GM21367 (cell line): ENCODE measurements at regions not wholly inside any gene's neighbourhood (a gene's known extent, or its start where the extent isn't known, plus 50 kb on each side); places are given as distances from the start of the nearest gene placed in this dataset.
"Not testable (repeated sequence)": the region's sequence is repeated elsewhere in the genome, so short reads cannot be mapped to it uniquely, and the experiment has no call there.

ENCODE experiments used
- ATAC-seq: cut with Tn5 transposase; IDR thresholded peaks from one replicate; pipeline ENCODE4 v1.9.1; 2021; ENCODE audit not compliant: unreplicated experiment

GRCh38 chr18:43793910-43794309 is 516.6 kb upstream of the SYT4 start:
- ATAC-seq, result no peak

- ATAC-seq, result no peak
Measured at GRCh38 chr18:43794363-43794762, 517.1 kb upstream of the SYT4 start.

DNA sequence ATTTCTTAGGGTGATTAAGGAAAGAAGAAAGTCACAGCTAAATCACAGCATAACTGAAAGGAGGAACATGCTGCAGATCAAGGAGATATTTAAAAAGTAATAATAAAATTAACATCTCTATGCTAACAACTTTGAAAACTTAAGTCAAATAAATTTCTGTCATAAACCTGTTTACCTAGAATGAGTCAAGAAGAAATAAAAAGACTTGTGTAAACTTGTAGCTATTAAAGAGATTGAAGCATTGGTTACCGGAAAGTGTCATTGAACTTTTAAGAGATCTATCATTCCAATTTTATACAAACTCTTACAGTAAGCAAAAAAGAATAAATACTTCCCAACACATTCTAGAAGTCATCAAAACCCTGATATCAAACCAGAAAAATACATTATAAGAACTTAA is 520.1 kb upstream of the SYT4 start:
- ATAC-seq, result no peak

DNA sequence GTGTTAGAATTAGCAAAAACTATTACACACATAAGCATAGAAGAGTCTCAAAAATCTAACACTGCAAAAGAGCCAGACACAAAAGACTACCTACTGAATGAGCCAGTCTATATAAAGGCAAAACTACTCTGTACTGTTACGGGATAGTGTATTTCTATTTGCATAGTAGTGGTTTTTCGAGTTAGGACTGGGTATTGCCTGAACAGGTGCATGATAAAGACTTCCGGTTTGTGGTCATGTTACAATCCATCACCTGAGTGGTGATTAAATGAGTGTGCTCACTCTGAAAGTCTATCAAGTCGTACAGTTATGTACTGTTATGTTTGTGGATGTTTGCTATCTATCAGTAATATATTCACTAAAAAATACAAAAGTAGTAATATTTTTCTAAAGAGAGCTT is 523.3 kb upstream of the SYT4 start:
- ATAC-seq, result no peak

DNA sequence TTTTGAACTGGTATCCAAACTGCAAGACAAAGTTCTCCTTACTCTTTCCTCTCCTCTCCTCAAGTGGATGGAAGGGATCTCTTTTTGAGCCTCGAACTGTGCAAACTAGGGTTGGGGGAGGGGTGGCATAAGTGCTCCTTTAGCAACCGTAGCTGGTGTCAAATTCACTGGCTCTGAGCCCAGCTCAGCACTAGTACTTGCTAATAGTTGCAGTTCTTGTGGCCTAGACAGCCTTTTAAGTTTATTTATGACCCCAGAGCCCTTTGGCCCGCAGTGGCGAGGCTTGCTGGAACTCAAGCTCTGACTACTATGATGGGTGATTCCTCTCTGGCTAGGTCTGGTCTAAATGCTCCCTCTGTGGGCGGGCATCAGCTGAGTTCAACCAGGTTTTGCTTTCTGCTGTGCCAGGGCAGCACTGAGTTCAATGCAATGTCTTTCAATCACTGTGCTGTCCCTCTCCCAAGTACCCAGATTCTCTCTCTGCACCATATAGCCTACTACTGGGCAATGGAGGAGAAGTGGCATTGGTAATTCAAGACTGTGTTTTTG is 528.4 kb upstream of the SYT4 start:
- ATAC-seq, result no peak

- no peak for ATAC-seq
Measured at GRCh38 chr18:43812627-43813026, 535.3 kb upstream of the SYT4 start.

GRCh38 chr18:43819397-43819796 is 542.1 kb upstream of the SYT4 start:
- ATAC-seq, result no peak

DNA sequence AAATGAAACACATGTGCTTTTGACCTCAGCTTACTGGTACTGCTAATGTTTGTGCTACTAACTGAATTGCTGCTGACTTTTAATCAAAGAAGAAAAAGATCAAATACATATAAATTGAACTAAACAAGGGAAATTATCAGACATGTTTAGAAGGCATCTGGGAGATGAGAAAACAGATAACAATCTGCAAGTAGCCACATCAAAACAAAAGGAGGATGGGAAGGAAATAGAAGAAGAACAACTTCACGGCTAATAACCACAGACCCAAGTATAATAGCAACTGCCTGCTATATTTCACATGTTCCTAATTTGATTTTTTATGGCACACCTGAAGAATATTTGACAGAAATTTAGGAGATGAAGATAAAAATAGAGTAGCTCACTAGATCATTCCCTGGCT is 542.6 kb upstream of the SYT4 start:
- ATAC-seq, result no peak

- no peak for ATAC-seq
Measured at GRCh38 chr18:43825768-43826167, 548.5 kb upstream of the SYT4 start.

DNA sequence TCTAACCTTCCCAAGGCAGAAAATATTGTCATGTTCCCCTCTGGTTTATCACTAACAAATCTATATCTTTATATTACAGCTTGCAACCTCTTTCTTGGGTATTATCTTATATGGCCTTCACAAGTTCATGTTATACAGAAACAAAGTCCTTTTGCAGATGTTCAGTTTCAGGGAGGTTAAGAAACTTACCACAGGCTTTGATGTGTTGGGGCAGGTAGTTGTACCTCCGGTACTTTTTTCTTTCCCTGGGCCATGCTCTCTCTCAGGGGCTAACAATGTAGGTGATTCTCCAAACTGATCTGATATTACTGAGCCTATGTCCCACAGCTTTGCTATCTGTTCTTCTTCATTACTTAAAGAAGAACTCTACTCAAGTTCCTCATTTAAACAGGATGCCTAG is 548.9 kb upstream of the SYT4 start:
- ATAC-seq, result no peak

GRCh38 chr18:43827311-43827710 is 550.0 kb upstream of the SYT4 start:
- ATAC-seq, result no peak

GRCh38 chr18:43830303-43830702 is 553.0 kb upstream of the SYT4 start:
- no peak for ATAC-seq

DNA sequence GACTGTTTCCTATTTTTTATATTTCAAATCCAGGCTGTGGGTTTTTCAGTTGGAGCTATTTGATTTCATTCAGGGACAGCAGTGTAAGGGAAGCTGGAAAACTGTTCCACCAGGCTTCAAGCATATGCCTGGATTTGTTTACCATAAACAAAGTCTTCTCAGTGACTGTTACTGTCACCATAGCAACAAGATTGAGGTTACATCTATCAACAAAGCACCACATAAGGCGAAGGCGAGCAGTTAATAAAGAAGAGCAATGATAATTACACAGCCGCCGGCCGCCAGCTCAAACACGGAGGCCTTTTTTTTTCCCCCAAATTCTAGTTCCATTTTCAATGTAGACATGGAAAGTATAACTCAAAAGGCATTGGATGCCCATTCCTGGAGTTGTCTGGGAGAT is 553.7 kb upstream of the SYT4 start:
- ATAC-seq, result no peak

DNA sequence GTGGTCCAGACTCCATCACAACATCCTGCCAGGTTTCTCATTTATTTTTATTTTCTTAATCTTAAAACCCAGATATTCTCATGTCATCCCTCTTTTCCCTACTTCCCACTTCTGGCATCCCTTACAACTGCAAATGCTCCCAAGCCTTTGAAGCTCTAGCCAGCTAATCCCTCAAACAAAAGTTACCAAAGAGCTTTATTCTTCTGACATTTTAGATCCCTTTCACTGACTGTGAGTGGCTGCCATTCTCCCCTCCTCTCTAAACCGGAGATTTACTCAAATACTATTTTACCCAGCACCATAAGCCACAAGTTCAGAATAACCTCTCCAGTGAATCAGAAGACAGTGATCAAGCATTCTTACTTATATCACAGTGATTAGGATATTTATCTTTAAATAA is 569.0 kb upstream of the SYT4 start:
- no peak for ATAC-seq

GRCh38 chr18:43847164-43848091 is 570.1 kb upstream of the SYT4 start:
- ATAC-seq, result no peak

DNA sequence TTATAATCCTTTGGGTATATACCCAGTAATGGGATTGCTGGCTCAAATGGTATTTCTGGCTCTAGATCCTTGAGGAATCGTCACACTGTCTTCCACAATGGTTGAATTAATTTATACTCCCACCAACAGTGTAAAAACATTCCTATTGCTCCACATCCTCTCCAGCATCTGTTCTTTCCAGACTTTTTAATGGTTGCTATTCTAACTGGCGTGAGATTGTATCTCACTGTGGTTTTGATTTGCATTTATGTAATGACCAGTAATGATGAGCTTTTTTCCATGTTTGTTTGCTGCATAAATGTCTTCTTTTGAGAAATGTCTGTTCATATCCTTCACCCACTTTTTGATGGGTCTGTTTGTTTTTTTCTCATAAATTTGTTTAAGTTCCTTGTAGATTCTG is 572.5 kb upstream of the SYT4 start:
- ATAC-seq, result not testable (repeated sequence)

- no peak for ATAC-seq
Measured at GRCh38 chr18:43855376-43855775, 578.1 kb upstream of the SYT4 start.

DNA sequence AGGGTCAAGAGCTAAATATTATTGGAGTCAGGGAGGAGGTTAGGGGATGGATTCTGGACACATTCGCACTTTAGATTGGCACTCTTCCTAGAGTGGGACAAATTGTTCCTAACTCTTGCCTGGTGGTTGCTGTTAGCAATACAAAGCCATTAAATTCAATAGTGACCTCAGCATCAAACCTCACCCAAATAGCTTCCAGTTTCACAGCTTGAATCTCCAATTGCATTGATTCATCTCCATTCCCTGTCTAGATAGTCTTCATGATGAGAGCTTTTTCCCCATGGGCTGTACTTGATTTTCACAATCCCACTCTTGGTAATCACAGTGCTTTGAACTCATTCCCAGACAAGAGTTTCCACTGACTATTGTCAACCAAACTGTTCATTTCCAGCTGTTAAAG is 585.9 kb upstream of the SYT4 start:
- no peak for ATAC-seq

GRCh38 chr18:43866696-43867095 is 589.4 kb upstream of the SYT4 start:
- ATAC-seq, result no peak

DNA sequence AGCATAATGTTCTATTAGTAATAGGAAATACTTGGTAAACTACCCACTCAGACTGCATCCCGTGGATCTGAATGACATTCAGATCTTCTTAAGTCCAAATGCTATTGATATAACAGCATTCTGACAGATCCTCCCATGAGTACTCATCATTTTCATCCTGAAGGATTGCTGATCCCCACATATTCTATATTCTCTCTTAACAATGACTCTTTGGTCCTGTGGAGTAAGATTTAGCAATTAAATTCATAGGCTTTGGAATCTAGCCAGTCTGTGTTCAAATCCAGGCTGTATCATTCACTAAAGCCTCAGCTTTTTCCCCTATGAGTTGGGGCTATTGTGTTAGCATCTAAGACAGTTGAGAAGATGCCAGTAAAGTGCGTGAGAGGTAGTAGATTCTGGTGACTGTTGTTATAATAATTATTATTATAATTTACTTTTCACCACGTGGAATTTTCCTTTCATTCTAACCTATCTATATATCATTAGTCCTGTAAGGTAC is 591.3 kb upstream of the SYT4 start:
- ATAC-seq, result no peak

DNA sequence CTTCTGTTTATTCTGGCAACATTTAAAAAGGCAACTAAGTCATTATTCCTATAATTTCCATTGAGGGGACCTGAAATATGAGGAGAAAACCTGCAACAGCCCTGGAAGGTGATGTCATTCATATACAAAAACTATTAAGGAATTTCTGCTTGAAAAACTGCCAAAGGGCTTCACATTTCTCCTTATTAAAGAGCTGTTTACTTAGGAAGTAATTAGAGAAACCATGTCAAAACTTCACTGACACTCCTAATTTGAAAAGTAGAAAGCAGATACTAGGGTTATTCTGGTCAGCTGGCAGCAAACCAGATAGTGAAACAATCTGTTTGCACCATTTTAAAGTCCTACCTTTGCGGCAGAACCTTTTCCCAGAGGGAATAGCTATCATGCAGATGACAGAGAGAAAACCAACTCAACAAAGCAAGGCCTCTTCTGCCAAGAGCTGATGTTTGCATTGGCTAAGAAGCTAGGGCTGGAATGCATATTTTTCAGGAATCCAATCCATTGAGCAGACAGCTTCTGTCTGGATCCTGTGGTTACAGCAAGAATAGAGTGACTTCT is 592.2 kb upstream of the SYT4 start:
- ATAC-seq, result no peak

DNA sequence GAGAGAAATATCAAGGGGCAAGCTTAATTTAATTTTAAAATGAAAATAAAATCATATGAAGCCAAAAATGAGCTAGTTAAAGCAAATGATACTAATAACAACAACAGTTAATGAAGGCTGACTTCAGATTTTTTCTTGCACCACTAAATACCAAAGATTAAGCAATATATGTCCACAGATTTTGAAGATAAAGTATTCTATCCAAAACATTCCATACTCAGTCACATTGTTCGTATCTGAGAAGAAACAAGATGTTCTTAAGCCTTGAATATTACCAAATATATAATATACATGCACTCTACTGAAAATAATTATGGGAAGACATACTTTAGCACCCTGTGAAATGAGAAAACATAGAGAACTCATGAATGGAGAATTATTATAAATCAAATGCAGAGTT is 593.3 kb upstream of the SYT4 start:
- ATAC-seq, result no peak
